HG02623 (cell line): ENCODE measurements at regions not wholly inside any gene's neighbourhood (a gene's known extent, or its start where the extent isn't known, plus 50 kb on each side); places are given as distances from the start of the nearest gene placed in this dataset.
"Not testable (repeated sequence)": the region's sequence is repeated elsewhere in the genome, so short reads cannot be mapped to it uniquely, and the experiment has no call there.

Experiments
- ATAC-seq: cut with Tn5 transposase; IDR thresholded peaks from one replicate; pipeline ENCODE4 v1.9.1; 2021; ENCODE audit warnings: moderate library complexity; ENCODE audit not compliant: unreplicated experiment

GRCh38 chr4:78660559-78660958 lies 109.0 kb downstream of the ANXA3 start:
- ATAC-seq: no peak

DNA sequence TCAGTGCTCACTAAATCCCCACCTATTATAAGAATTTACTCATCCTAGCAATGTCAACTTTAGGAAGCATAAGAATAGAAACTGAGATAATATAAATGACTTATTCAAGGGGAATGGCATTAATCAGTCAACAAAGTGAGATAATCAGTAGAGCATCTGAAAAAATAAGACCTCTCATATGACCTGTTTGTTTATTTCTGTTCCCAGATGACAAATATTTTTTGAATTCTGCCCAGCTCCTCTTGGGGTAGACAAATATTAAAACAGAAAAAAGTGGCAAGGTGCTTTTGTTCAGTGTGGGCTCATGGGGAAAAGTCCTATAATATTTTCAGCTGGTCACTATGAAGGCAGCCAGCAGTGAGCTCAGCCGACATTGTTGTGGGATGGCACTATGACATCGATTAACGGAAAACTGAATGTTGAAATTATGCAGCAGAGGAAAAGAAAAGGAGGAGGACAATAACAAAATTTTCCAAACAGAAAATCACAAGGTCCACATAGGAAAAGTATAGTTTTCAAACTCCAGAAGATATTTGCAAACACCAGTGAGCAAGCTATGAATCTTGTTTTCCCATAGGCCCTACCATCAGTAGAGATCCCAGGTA lies 109.6 kb downstream of the ANXA3 start:
- ATAC-seq: no peak

DNA sequence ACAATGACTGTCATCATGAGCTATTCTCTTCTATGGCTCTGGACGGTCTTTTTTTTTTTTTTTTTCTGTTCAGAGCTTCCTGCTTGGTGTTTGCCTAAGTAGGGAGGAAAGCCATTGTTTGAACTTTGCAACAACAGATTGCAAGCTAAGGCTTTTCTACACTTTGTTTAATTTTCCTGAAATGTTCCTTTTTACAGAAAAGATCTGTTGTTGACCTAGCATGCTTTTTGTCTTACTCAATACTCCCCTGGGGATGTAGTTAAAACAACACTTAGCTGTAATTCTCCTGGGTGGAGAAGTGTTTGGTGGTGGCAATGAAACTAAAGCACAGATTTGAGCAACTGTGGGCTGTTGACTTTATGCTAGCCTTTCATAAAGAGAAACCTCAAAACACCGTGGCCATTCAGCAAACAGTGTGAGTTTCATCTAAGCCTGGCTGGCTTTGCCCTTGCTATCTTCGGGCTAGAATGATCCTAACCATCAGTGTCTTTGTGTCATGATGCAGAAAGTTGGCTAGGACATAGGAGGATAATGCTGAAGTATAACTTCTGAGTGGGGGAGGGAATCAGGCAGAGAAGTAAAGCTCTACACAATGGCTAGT lies 110.5 kb downstream of the ANXA3 start:
- peak; percentile 77 for ATAC-seq

DNA sequence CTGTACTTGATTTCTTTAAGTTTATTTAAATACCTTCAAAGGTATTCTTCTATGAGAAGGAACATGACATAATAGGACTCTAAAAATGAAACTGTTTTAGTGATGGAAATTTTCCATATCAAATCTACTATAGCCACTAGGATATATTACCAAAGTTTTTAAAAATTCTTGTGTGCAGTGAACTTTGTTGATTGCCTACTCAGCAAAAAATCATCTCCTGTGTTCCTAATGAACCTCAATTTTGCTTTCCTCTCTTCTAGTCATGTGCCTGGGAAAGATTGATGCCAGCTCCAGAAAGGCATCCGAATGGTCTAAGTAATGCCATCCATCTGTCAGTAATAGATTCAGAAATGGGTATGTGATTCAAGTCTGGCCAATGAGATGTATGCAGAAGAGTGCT lies 111.1 kb downstream of the ANXA3 start:
- no peak for ATAC-seq

- not testable (repeated sequence) for ATAC-seq
These were observed 111.9 kb upstream of the BMP2K start for GRCh38 chr4:78664296-78664695.

DNA sequence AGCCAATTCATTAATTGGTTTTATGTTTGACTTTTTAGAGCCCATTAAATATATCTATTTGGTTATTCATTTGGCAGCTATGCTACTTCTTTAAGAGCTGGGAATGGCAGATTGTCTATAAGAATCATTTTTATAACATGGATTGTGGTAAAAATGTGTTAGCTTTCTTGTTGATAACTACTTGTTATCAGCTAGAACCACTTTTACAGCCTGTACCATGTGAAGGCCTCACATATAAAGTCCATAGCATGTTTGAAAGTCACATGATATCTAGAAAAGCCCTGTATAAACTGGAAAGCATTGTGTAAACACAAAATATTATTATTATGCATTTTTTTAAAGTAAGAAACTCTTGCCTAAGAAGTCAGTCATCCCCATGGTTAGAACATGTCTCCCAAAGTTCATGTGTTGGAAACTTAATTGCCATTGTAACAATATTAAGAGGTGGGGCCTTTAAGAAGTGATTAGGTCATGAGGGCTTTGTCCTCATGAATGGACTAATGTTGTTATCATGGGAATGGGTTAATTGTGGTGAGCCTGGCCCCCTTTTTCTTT lies 110.9 kb upstream of the BMP2K start:
- no peak for ATAC-seq

- no peak for ATAC-seq
These were observed 109.3 kb upstream of the BMP2K start for GRCh38 chr4:78666830-78667258.

GRCh38 chr4:78667325-78667724 lies 108.8 kb upstream of the BMP2K start:
- ATAC-seq: peak; percentile 17

DNA sequence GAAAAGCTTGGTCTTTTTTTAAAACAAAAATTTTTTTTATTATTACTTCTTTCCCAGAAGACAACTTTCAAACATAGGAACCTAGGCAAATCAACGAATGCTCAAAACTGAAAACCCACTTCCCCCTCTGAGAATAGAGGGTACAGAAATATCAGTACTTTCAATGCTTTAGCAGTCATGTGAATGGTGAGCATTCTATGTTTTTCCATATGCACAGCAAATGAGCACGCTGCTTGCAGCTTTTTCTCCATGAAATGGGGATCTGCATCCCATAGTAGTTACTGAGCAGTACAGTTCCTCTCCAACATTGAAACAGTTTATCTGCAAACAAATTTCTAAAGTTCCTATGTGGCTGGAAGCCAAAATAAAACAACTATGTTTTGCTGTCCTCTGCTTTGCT lies 108.4 kb upstream of the BMP2K start:
- peak; percentile 96 for ATAC-seq

GRCh38 chr4:78669453-78669852 lies 106.7 kb upstream of the BMP2K start:
- ATAC-seq: no peak

DNA sequence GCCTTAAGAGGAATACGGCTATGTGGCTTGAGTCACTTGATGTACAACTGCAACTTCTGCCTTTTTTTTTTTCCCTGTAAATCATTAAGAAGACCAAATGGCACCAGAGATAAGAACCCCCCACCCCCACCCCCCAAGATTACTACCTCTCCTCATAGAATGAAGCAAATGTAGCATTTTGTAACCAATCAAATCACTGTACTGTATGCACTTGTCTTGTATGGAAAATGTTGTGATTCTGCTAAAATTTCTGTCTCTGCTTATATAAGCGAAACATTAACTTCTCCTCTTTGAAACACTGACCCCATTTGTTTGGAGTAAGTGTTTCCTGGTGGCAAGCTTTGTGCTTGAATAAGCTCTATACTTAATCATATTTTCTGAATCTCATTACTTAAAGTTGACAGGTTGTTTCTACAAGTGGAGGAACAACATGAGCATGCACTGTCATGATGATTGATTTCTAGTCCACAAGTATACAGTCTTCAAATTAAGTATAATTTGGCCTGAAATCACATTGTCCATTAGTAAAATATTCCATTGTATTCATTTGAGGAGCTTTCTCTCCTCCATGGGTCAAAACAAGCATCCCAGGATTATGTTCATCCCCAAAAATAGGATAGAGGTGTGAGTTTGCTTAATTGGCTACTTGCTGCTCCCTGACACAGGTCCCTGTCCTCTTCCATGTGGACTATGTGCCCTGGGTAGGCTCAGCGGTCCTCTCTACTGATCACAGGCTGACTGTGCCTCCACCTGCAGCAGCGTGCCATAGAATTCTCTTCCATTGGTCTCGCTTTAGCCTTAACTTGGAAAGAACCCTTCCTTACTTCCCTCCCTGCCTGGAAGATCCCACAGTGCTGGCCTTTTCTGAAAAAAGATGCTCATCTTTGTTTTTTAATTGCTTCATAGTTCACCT lies 104.0 kb upstream of the BMP2K start:
- no peak for ATAC-seq

GRCh38 chr4:78673337-78673736 lies 102.8 kb upstream of the BMP2K start:
- no peak for ATAC-seq

DNA sequence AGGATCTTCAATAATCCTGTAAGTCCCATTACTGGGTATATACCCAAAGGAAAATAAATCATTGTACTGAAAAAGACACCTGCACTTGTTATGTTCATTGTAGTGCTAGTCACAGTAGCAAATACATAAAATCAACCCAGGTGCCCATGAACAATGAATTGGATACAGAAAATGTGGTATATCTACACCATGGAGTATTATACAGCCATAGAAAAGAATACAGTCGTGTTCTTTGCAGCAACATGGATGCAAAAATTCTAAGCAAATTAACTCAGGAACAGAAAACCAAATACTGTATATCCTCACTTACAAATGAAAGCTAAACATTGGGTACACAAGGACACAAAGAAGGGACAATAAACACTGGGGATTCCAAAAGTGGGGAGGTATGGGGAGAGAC lies 100.8 kb upstream of the BMP2K start:
- ATAC-seq: no peak

- ATAC-seq: no peak
These were observed 94.1 kb upstream of the BMP2K start for GRCh38 chr4:78682070-78682469.

DNA sequence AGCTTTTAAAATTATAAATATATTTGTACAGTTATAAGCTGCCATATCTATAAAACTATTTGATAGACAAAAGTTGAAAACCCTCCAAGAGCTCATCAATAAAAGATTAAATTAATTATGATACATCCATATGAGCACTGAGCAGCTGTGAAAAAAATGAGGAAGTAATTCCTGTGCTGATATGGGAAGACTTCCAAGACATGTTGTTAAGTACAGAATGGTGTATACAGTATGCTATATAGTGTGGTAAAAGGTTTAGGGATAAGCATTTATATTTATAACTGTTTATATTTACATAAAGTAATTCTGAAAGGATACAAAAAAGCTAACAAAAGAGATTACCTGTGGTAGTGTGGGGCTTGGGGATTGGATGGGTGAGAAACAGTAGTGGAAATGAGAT lies 92.8 kb upstream of the BMP2K start:
- no peak for ATAC-seq

GRCh38 chr4:78684325-78685079 lies 91.6 kb upstream of the BMP2K start:
- no peak for ATAC-seq

- ATAC-seq: no peak
These were observed 88.3 kb upstream of the BMP2K start for GRCh38 chr4:78687818-78688217.

DNA sequence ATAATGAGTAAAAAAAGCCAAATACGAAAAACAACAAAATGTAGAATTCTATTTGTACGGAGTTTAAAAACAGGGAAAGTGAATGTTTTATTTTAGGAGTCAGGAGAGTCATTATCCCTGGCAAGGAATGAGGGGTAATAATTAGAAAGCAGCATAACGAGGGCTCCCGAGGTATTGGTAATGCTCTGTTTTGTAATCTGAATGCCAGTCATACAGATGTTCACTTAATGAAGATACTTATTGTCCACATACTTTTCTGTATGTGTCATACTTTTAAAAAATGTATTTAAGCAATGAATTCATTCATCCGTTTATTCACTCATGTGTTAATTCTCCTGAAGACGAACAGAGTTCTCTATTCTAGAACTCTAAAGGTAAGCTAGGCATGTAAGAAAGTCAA lies 87.8 kb upstream of the BMP2K start:
- no peak for ATAC-seq

GRCh38 chr4:78689261-78689660 lies 86.9 kb upstream of the BMP2K start:
- no peak for ATAC-seq

DNA sequence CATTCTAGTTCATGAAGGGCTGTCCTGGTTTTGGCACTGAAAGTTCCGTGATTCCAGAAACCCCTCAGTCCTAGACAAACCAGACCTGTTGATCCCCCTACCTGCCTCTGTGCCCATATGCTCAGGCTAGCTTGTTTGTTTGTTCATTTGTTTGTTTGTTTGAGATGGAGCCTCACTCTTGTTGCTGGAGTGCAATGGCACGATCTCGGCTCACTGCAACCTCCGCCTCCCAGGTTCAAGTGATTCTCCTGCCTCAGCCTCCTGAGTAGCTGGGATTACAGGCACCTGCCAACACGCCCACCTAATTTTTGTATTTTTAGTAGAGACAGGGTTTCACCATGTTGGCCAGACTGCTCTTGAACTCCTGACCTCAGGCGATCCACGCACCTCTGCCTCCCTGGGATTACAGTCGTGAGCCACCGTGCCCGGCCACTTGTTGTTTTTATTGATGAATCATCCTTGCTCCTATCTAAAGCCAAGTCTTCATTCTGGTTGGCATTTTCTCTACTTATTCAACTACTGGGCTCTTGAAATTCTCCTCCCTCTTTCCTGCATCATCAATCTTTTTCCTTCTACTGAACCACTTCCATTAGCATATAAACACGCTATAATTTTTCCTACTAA lies 86.3 kb upstream of the BMP2K start:
- ATAC-seq: no peak

- no peak for ATAC-seq
These were observed 84.8 kb upstream of the BMP2K start for GRCh38 chr4:78691334-78691754.
